ENCODE measurements at regions not wholly inside any gene's neighbourhood (a gene's known extent, or its start where the extent isn't known, plus 50 kb on each side); places are given as distances from the start of the nearest gene placed in this dataset.

GRCh38 chr1:55718758-55719671, 503.9 kb upstream of the USP24 start:
- H3K79me1 ChIP-seq (replicated peaks; ENCODE audit: low read length, poor library complexity, severe bottlenecking): no peaks in the 10 kb centered on the region
- peak overlapping the region; percentile 46 for H4K8ac ChIP-seq (ENCODE audit: low read length)
- peak overlapping the region; percentile 65 for H3K27ac ChIP-seq (ENCODE audit: low read length, poor library complexity, severe bottlenecking)
- no peaks in the 10 kb centered on the region for H3K9me3 ChIP-seq (ENCODE audit: control insufficient read depth, low read length)
- H2AFZ ChIP-seq (ENCODE audit: low read depth, low read length): no peak overlapping the region
- H2BK15ac ChIP-seq (ENCODE audit: low read depth, poor library complexity, severe bottlenecking): no peak overlapping the region
- peak overlapping the region; percentile 23 for H4K91ac ChIP-seq (ENCODE audit: low read length)
- no peak overlapping the region for H3K23ac ChIP-seq (ENCODE audit: low read length in 2 of 2)
- H3K4me3 ChIP-seq (ENCODE audit: insufficient read depth in 1 of 2, low read depth in 1 of 2, low read length in 2 of 2): no peak overlapping the region
- H3K4me2 ChIP-seq (ENCODE audit: low read length, poor library complexity, severe bottlenecking): no peak overlapping the region
- H2BK120ac ChIP-seq (ENCODE audit: low read depth, low read length): peak overlapping the region; percentile 46
- peak overlapping the region; percentile 37 to 75 for H2BK12ac ChIP-seq (ENCODE audit: low read length in 2 of 2)
- peak; percentile 99 for DNase-seq
- H3K4me1 ChIP-seq (ENCODE audit: control insufficient read depth, insufficient read depth, low read depth, low read length): peaks cover 7% of the 10 kb centered on the region
- peak overlapping the region; percentile 23 to 82 for H3K18ac ChIP-seq (ENCODE audit: low read depth in 1 of 2, low read length in 2 of 2)
- no peaks in the 10 kb centered on the region for H3K27me3 ChIP-seq (ENCODE audit: control insufficient read depth in 1 of 2, insufficient read depth in 1 of 2, low read length in 2 of 2)
- H2BK5ac ChIP-seq (ENCODE audit: low read depth, low read length, poor library complexity, severe bottlenecking): no peak overlapping the region
- H2AK5ac ChIP-seq (ENCODE audit: low read length, severe bottlenecking): peak overlapping the region; percentile 47
- H3K9ac ChIP-seq (ENCODE audit: low read length): peak overlapping the region; percentile 80
- no peaks in the 10 kb centered on the region for H3K36me3 ChIP-seq (ENCODE audit: control insufficient read depth in 1 of 2, insufficient read depth in 2 of 2, low read depth in 1 of 2, low read length in 2 of 2)
- H3K14ac ChIP-seq (ENCODE audit: low read length in 2 of 2): no peak overlapping the region
- peak overlapping the region in 1 of 2 experiments; percentile 83 for H3K4ac ChIP-seq (ENCODE audit: low read depth in 1 of 2, low read length in 2 of 2)
- WGBS: 7% methylated on average over 7 of the region's 7 CpGs

DNA sequence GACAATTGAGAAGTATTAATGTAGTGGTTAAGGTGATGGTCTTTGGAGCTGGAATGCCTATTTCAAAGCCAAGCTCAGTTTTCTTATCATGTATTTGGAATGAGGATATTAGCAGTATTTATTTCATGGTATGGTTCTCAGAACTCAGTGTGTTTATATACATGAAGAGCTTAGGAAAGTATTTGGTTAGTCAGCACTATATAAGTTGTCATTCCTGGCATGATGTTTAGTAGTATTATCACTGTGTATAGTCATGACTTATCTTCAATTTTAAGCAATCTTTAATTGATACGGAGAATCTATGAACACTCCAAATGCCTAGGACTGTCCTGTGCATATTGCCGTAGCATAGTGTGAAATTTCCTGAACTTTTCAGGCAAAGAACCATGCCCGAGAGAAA, 501.9 kb upstream of the USP24 start:
- Histone ChIP-seq H3K4me1 (ENCODE audit: control insufficient read depth, insufficient read depth, low read depth, low read length) (peaks cover 7% of the 10 kb centered on the region), H4K8ac (ENCODE audit: low read length) (no peak overlapping the region), H2AK5ac (ENCODE audit: low read length, severe bottlenecking) (no peak overlapping the region), H3K79me1 (replicated peaks; ENCODE audit: low read length, poor library complexity, severe bottlenecking) (no peaks in the 10 kb centered on the region), H3K4ac (ENCODE audit: low read depth in 1 of 2, low read length in 2 of 2) (no peak overlapping the region), H3K9me3 (ENCODE audit: control insufficient read depth, low read length) (no peaks in the 10 kb centered on the region), H3K9ac (ENCODE audit: low read length) (peak overlapping the region; percentile 72), H3K18ac (ENCODE audit: low read depth in 1 of 2, low read length in 2 of 2) (no peak overlapping the region), H3K4me2 (ENCODE audit: low read length, poor library complexity, severe bottlenecking) (no peak overlapping the region), H3K27me3 (ENCODE audit: control insufficient read depth in 1 of 2, insufficient read depth in 1 of 2, low read length in 2 of 2) (no peaks in the 10 kb centered on the region), H3K23ac (ENCODE audit: low read length in 2 of 2) (no peak overlapping the region), H2BK120ac (ENCODE audit: low read depth, low read length) (no peak overlapping the region), H2AFZ (ENCODE audit: low read depth, low read length) (no peak overlapping the region), H3K14ac (ENCODE audit: low read length in 2 of 2) (no peak overlapping the region), H2BK5ac (ENCODE audit: low read depth, low read length, poor library complexity, severe bottlenecking) (no peak overlapping the region), H2BK15ac (ENCODE audit: low read depth, poor library complexity, severe bottlenecking) (no peak overlapping the region), H3K27ac (ENCODE audit: low read length, poor library complexity, severe bottlenecking) (no peak overlapping the region), H4K91ac (ENCODE audit: low read length) (no peak overlapping the region), H3K4me3 (ENCODE audit: insufficient read depth in 1 of 2, low read depth in 1 of 2, low read length in 2 of 2) (no peak overlapping the region), H3K36me3 (ENCODE audit: control insufficient read depth in 1 of 2, insufficient read depth in 2 of 2, low read depth in 1 of 2, low read length in 2 of 2) (no peaks in the 10 kb centered on the region), H2BK12ac (ENCODE audit: low read length in 2 of 2) (no peak overlapping the region)
- 55% methylated on average over 3 of the region's 3 CpGs for WGBS
- DNase-seq: peak; percentile 61

DNA sequence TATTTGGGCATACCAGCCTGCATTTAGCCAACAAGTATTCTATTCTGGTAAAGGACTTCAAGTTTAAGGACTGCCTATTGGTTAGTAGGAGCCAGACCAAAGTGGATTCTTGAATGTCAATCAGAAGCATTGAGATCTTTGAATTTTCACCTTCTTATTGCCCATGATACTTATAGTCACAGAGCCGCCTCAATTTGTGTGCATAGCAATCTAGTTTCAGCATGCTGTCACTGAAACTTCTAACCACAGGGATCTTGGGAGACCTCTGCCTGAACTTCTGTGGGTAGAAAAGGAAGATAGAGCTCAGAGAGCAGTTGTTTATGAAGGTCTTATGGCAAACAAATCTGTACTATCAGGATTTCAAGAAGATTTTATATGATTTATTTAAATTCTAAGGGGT, 501.4 kb upstream of the USP24 start:
- peak overlapping the region; percentile 72 for H3K9ac ChIP-seq (ENCODE audit: low read length)
- H4K91ac ChIP-seq (ENCODE audit: low read length): no peak overlapping the region
- no peak overlapping the region for H3K23ac ChIP-seq (ENCODE audit: low read length in 2 of 2)
- no peaks in the 10 kb centered on the region for H3K27me3 ChIP-seq (ENCODE audit: control insufficient read depth in 1 of 2, insufficient read depth in 1 of 2, low read length in 2 of 2)
- no peak overlapping the region for H3K4ac ChIP-seq (ENCODE audit: low read depth in 1 of 2, low read length in 2 of 2)
- no peak overlapping the region for H3K14ac ChIP-seq (ENCODE audit: low read length in 2 of 2)
- H3K79me1 ChIP-seq (replicated peaks; ENCODE audit: low read length, poor library complexity, severe bottlenecking): no peaks in the 10 kb centered on the region
- 75% methylated on average over 1 of the region's 1 CpG for WGBS
- no peak overlapping the region for H3K4me2 ChIP-seq (ENCODE audit: low read length, poor library complexity, severe bottlenecking)
- H3K36me3 ChIP-seq (ENCODE audit: control insufficient read depth in 1 of 2, insufficient read depth in 2 of 2, low read depth in 1 of 2, low read length in 2 of 2): no peaks in the 10 kb centered on the region
- H2BK120ac ChIP-seq (ENCODE audit: low read depth, low read length): no peak overlapping the region
- no peak overlapping the region for H2BK15ac ChIP-seq (ENCODE audit: low read depth, poor library complexity, severe bottlenecking)
- H2BK5ac ChIP-seq (ENCODE audit: low read depth, low read length, poor library complexity, severe bottlenecking): no peak overlapping the region
- H3K18ac ChIP-seq (ENCODE audit: low read depth in 1 of 2, low read length in 2 of 2): peak overlapping the region in 1 of 2 experiments; percentile 43
- peak overlapping the region; percentile 69 to 76 for H2BK12ac ChIP-seq (ENCODE audit: low read length in 2 of 2)
- no peak overlapping the region for H2AFZ ChIP-seq (ENCODE audit: low read depth, low read length)
- peak overlapping the region; percentile 46 for H4K8ac ChIP-seq (ENCODE audit: low read length)
- H3K27ac ChIP-seq (ENCODE audit: low read length, poor library complexity, severe bottlenecking): no peak overlapping the region
- H2AK5ac ChIP-seq (ENCODE audit: low read length, severe bottlenecking): no peak overlapping the region
- DNase-seq: peak; percentile 84
- peaks cover 7% of the 10 kb centered on the region for H3K4me1 ChIP-seq (ENCODE audit: control insufficient read depth, insufficient read depth, low read depth, low read length)
- peaks cover under 1% of the 10 kb centered on the region for H3K9me3 ChIP-seq (ENCODE audit: control insufficient read depth, low read length)
- H3K4me3 ChIP-seq (ENCODE audit: insufficient read depth in 1 of 2, low read depth in 1 of 2, low read length in 2 of 2): no peak overlapping the region

DNA sequence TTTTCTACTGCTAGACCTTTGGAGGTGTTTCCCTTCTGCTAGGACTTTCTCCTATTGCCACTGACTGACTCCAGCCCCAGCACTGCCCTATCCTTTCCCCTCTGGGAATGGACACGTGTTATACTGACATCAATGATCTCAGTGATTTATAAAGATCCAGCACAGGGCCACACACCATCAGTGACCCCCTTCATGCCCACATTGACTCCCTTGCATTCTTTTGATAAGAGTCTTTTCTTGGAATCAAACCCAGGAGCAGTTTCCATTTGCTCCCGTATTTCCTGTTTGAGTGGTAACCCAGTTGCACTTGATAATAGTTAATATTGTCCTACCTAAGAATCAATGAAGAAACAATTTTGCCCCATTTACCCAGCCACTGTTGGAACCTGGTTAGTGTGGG, 501.0 kb upstream of the USP24 start:
- H2BK120ac ChIP-seq (ENCODE audit: low read depth, low read length): peak overlapping the region; percentile 64
- H3K27me3 ChIP-seq (ENCODE audit: control insufficient read depth in 1 of 2, insufficient read depth in 1 of 2, low read length in 2 of 2): no peaks in the 10 kb centered on the region
- H4K91ac ChIP-seq (ENCODE audit: low read length): peak overlapping the region; percentile 58
- H2BK12ac ChIP-seq (ENCODE audit: low read length in 2 of 2): peak overlapping the region; percentile 69 to 76
- no peaks in the 10 kb centered on the region for H3K36me3 ChIP-seq (ENCODE audit: control insufficient read depth in 1 of 2, insufficient read depth in 2 of 2, low read depth in 1 of 2, low read length in 2 of 2)
- H3K9ac ChIP-seq (ENCODE audit: low read length): peak overlapping the region; percentile 31
- peak overlapping the region; percentile 46 for H4K8ac ChIP-seq (ENCODE audit: low read length)
- peak overlapping the region; percentile 17 to 54 for H3K4ac ChIP-seq (ENCODE audit: low read depth in 1 of 2, low read length in 2 of 2)
- H3K27ac ChIP-seq (ENCODE audit: low read length, poor library complexity, severe bottlenecking): no peak overlapping the region
- 19% methylated on average over 1 of the region's 2 CpGs for WGBS
- no peak overlapping the region for H3K14ac ChIP-seq (ENCODE audit: low read length in 2 of 2)
- peak overlapping the region; percentile 7 for H2AK5ac ChIP-seq (ENCODE audit: low read length, severe bottlenecking)
- no peak overlapping the region for H3K4me2 ChIP-seq (ENCODE audit: low read length, poor library complexity, severe bottlenecking)
- peak overlapping the region; percentile 28 to 68 for H3K18ac ChIP-seq (ENCODE audit: low read depth in 1 of 2, low read length in 2 of 2)
- peaks cover 7% of the 10 kb centered on the region for H3K4me1 ChIP-seq (ENCODE audit: control insufficient read depth, insufficient read depth, low read depth, low read length)
- H2AFZ ChIP-seq (ENCODE audit: low read depth, low read length): no peak overlapping the region
- no peak for DNase-seq
- H3K79me1 ChIP-seq (replicated peaks; ENCODE audit: low read length, poor library complexity, severe bottlenecking): no peaks in the 10 kb centered on the region
- H3K4me3 ChIP-seq (ENCODE audit: insufficient read depth in 1 of 2, low read depth in 1 of 2, low read length in 2 of 2): no peak overlapping the region
- H2BK5ac ChIP-seq (ENCODE audit: low read depth, low read length, poor library complexity, severe bottlenecking): no peak overlapping the region
- H2BK15ac ChIP-seq (ENCODE audit: low read depth, poor library complexity, severe bottlenecking): no peak overlapping the region
- no peak overlapping the region for H3K23ac ChIP-seq (ENCODE audit: low read length in 2 of 2)
- peaks cover 5% of the 10 kb centered on the region for H3K9me3 ChIP-seq (ENCODE audit: control insufficient read depth, low read length)
